H1 (cell line): ENCODE measurements at regions not wholly inside any gene's neighbourhood (a gene's known extent, or its start where the extent isn't known, plus 50 kb on each side); places are given as distances from the start of the nearest gene placed in this dataset.

Experiments used
- GTF2F1 ChIP-seq: IDR thresholded peaks from 2 replicates; pipeline ENCODE4 v1.6.1; 2012; ENCODE audit warnings: low read depth, low read length, improper control_type of control experiment, borderline replicate concordance
- POLR2A ChIP-seq, 2 experiments: IDR thresholded peaks; 1 replicate in 1 of 2; 2 replicates in 1 of 2; pipeline ENCODE4 v1.6.1; 2011; ENCODE audit warnings: low read depth in 2 of 2, low read length in 2 of 2, mild to moderate bottlenecking in 2 of 2; ENCODE audit errors: control extremely low read depth in 1 of 2
- RFX5 ChIP-seq: IDR thresholded peaks from 2 replicates; pipeline ENCODE4 v1.6.1; 2011; ENCODE audit warnings: low read depth, low read length, improper control_type of control experiment, borderline replicate concordance

DNA sequence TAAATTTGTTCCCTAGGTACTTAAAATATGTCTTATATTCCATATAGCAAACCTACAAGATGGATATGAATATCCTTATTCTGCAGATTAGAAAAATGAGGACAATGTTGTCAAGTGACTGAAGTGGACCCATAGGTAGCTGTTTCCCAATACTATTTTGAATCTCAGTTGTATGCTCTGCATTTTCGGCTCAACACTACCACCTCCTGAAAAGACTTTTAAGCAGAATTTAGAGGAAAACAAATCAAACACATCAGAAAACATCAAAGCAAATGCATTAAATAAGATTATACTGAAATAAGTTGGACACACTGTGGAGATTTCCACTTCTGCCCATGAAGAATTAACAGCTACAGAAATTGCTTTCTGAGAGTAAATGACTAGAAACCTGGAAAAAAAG is 488.7 kb downstream of the TRIML1 start:
- TF ChIP-seq POLR2A (IDR thresholded peaks at IDR 0.05; ENCODE audit: control extremely low read depth in 1 of 2, low read depth in 2 of 2, low read length in 2 of 2) = no peak
- no peak for TF ChIP-seq RFX5
- TF ChIP-seq GTF2F1 = no peak
